ENCODE measurements at regions not wholly inside any gene's neighbourhood (a gene's known extent, or its start where the extent isn't known, plus 50 kb on each side); places are given as distances from the start of the nearest gene placed in this dataset.

DNA sequence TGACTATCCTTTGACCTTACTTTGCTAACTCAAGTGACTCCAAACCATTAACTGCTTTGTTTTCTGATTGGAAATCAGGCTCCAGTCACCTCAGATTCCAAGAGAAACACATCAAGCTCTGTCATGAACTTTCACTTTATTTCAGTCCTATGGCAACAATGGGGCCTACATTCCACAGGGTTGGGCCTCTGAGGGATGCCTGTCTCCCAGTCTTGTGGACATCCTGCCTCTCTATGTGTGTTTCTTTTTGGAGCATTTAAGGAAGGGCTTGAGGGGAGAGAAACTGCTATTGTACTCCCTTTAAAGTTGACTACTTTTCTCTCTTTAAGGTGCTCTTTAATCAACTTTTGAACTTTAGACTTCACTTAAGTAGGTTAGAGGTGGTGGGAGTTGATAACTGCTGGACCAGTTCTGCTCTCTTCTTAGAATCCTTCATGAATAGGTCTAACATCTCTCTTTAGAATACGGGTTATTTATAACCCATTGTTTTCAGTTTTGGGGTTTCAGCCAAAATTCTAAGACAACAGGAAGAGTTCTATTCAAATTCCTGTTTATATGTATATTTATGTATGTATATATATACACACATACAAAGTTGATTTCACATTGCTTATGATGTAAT, 274.3 kb upstream of the NR3C2 start:
- Histone ChIP-seq H3K4me1 (ENCODE audit: control insufficient read depth, extremely low read depth, insufficient read depth, low read length) (no peaks in the 10 kb centered on the region), H4K20me1 (ENCODE audit: control insufficient read depth, extremely low read depth, insufficient read depth, low read length) (no peaks in the 10 kb centered on the region), H3K79me2 (ENCODE audit: control insufficient read depth, insufficient read depth, low read length) (no peaks in the 10 kb centered on the region), H3K9ac (ENCODE audit: insufficient read depth, low read length) (no peak overlapping the region), H3K4me2 (ENCODE audit: extremely low read depth, insufficient read depth, low read length) (no peak overlapping the region), H3K36me3 (ENCODE audit: control insufficient read depth, insufficient read depth, low read length) (no peaks in the 10 kb centered on the region), H3K4me3 (replicated peaks in 1 of 4; ENCODE audit: control extremely low read depth in 1 of 4, insufficient read depth in 1 of 4, low read depth in 3 of 4, low read length in 4 of 4) (no peak overlapping the region), H3K27ac (ENCODE audit: insufficient read depth, low read length) (no peak overlapping the region), H3K27me3 (ENCODE audit: control insufficient read depth, insufficient read depth, low read length) (no peaks in the 10 kb centered on the region), H3K9me3 (ENCODE audit: control insufficient read depth, insufficient read depth, low read depth, low read length) (no peaks in the 10 kb centered on the region), H2AFZ (ENCODE audit: low read length) (no peak overlapping the region)
- no peak for DNase-seq (ENCODE audit: low read depth in 2 of 2)
- TF ChIP-seq, protein P1, sequence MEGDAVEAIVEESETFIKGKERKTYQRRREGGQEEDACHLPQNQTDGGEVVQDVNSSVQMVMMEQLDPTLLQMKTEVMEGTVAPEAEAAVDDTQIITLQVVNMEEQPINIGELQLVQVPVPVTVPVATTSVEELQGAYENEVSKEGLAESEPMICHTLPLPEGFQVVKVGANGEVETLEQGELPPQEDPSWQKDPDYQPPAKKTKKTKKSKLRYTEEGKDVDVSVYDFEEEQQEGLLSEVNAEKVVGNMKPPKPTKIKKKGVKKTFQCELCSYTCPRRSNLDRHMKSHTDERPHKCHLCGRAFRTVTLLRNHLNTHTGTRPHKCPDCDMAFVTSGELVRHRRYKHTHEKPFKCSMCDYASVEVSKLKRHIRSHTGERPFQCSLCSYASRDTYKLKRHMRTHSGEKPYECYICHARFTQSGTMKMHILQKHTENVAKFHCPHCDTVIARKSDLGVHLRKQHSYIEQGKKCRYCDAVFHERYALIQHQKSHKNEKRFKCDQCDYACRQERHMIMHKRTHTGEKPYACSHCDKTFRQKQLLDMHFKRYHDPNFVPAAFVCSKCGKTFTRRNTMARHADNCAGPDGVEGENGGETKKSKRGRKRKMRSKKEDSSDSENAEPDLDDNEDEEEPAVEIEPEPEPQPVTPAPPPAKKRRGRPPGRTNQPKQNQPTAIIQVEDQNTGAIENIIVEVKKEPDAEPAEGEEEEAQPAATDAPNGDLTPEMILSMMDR (conservative IDR thresholded peaks at IDR 0.05 in 1 of 2, IDR thresholded peaks at IDR 0.05 in 1 of 2; ENCODE audit: low read depth in 1 of 2, low read length in 2 of 2), result no peak
- TF ChIP-seq EZH2 (IDR thresholded peaks at IDR 0.05; ENCODE audit: low read length, missing control alignments), result no peak

DNA sequence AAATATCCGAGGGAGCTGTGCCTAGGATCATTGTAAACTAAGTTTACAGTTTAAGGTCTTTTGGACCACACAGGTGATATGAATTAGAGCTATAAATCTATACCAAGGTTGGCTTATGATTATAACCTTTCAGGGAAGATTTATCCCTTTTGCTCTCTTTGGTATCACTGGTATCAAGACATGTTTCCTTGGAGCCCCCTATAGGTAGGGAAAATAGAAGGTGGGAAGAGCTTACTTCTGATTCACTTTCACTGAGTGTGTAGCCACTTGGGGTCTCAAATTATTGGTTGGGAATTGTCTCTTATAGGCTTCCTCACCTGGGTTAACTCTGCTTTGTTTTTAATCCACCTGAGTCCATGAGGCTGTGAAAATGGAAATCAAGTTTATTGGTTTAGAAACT, 262.1 kb upstream of the NR3C2 start:
- no peak for DNase-seq (ENCODE audit: low read depth in 2 of 2)
- H3K9ac ChIP-seq (ENCODE audit: insufficient read depth, low read length), result no peak overlapping the region
- no peaks in the 10 kb centered on the region for H3K27me3 ChIP-seq (ENCODE audit: control insufficient read depth, insufficient read depth, low read length)
- no peaks in the 10 kb centered on the region for H3K4me1 ChIP-seq (ENCODE audit: control insufficient read depth, extremely low read depth, insufficient read depth, low read length)
- H3K9me3 ChIP-seq (ENCODE audit: control insufficient read depth, insufficient read depth, low read depth, low read length), result no peaks in the 10 kb centered on the region
- H3K36me3 ChIP-seq (ENCODE audit: control insufficient read depth, insufficient read depth, low read length), result no peaks in the 10 kb centered on the region
- no peak overlapping the region for H3K27ac ChIP-seq (ENCODE audit: insufficient read depth, low read length)
- H3K79me2 ChIP-seq (ENCODE audit: control insufficient read depth, insufficient read depth, low read length), result no peaks in the 10 kb centered on the region
- no peak overlapping the region for H2AFZ ChIP-seq (ENCODE audit: low read length)
- no peak for TF ChIP-seq EZH2 (IDR thresholded peaks at IDR 0.05; ENCODE audit: low read length, missing control alignments)
- TF ChIP-seq, protein P1 (conservative IDR thresholded peaks at IDR 0.05 in 1 of 2, IDR thresholded peaks at IDR 0.05 in 1 of 2; ENCODE audit: low read depth in 1 of 2, low read length in 2 of 2), result no peak
- H3K4me2 ChIP-seq (ENCODE audit: extremely low read depth, insufficient read depth, low read length), result no peak overlapping the region
- no peaks in the 10 kb centered on the region for H4K20me1 ChIP-seq (ENCODE audit: control insufficient read depth, extremely low read depth, insufficient read depth, low read length)
- H3K4me3 ChIP-seq (replicated peaks in 1 of 4; ENCODE audit: control extremely low read depth in 1 of 4, insufficient read depth in 1 of 4, low read depth in 3 of 4, low read length in 4 of 4), result no peak overlapping the region

DNA sequence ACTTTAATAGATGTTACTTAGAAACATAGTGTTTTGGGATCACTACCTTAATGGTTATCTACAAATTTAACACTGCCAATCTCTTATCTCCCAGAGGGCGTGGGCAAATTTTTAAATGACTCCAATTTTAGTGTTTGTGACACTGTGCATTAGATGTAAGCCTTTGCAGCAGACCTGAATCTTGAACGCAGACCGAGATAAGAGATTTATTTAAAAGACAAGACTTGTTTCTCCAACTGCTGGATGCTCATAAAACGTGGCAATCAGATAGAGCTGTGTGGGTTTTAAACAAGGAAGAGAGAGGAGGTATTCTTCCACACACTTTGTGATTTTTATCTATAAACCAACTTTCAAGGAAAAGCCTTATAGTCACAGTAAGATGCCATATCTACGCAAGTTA, 252.5 kb upstream of the NR3C2 start:
- no peak for DNase-seq (ENCODE audit: low read depth in 2 of 2)
- Histone ChIP-seq H2AFZ (ENCODE audit: low read length) (no peak overlapping the region), H3K4me3 (replicated peaks in 1 of 4; ENCODE audit: control extremely low read depth in 1 of 4, insufficient read depth in 1 of 4, low read depth in 3 of 4, low read length in 4 of 4) (no peak overlapping the region), H4K20me1 (ENCODE audit: control insufficient read depth, extremely low read depth, insufficient read depth, low read length) (no peaks in the 10 kb centered on the region), H3K36me3 (ENCODE audit: control insufficient read depth, insufficient read depth, low read length) (no peaks in the 10 kb centered on the region), H3K9me3 (ENCODE audit: control insufficient read depth, insufficient read depth, low read depth, low read length) (no peaks in the 10 kb centered on the region), H3K27ac (ENCODE audit: insufficient read depth, low read length) (no peak overlapping the region), H3K4me2 (ENCODE audit: extremely low read depth, insufficient read depth, low read length) (no peak overlapping the region), H3K79me2 (ENCODE audit: control insufficient read depth, insufficient read depth, low read length) (no peaks in the 10 kb centered on the region), H3K4me1 (ENCODE audit: control insufficient read depth, extremely low read depth, insufficient read depth, low read length) (no peaks in the 10 kb centered on the region), H3K9ac (ENCODE audit: insufficient read depth, low read length) (no peak overlapping the region), H3K27me3 (ENCODE audit: control insufficient read depth, insufficient read depth, low read length) (no peaks in the 10 kb centered on the region)
- TF ChIP-seq EZH2 (IDR thresholded peaks at IDR 0.05; ENCODE audit: low read length, missing control alignments), result no peak
- TF ChIP-seq, protein P1 (conservative IDR thresholded peaks at IDR 0.05 in 1 of 2, IDR thresholded peaks at IDR 0.05 in 1 of 2; ENCODE audit: low read depth in 1 of 2, low read length in 2 of 2), result no peak
